DOHH2 (cell line): ENCODE measurements at regions not wholly inside any gene's neighbourhood (a gene's known extent, or its start where the extent isn't known, plus 50 kb on each side); places are given as distances from the start of the nearest gene placed in this dataset.

Source experiments
- H3F3A ChIP-seq: fragments of 200-600 bp; sonication (generic), shearing (Covaris generic); 2 replicates; pipeline ENCODE4 v1.6.0; 2016; ENCODE audit warnings: antibody characterized with exemption, mild to moderate bottlenecking; ENCODE audit not compliant: control insufficient read depth, insufficient read depth
- H3K27ac ChIP-seq: fragments of 200-600 bp; sonication (generic); 2 replicates; pipeline ENCODE4 v1.5.1; 2014; ENCODE audit warnings: low read depth, mild to moderate bottlenecking, low read length, moderate library complexity
- H3K27me3 ChIP-seq: fragments of 200-600 bp; sonication (generic); 2 replicates; pipeline ENCODE4 v1.6.1; 2014; ENCODE audit warnings: mild to moderate bottlenecking, low read length, mixed read lengths; ENCODE audit not compliant: control insufficient read depth
- H3K36me3 ChIP-seq: fragments of 200-600 bp; sonication (generic); 2 replicates; pipeline ENCODE4 v1.6.1; 2014; ENCODE audit warnings: mild to moderate bottlenecking, low read length, moderate library complexity, mixed read lengths; ENCODE audit not compliant: control insufficient read depth
- H3K4me1 ChIP-seq: fragments of 200-600 bp; sonication (generic); 2 replicates; pipeline ENCODE4 v1.6.1; 2014; ENCODE audit warnings: mild to moderate bottlenecking, low read length, mixed read lengths; ENCODE audit not compliant: control insufficient read depth
- H3K4me2 ChIP-seq: fragments of 200-600 bp; sonication (generic); 2 replicates; pipeline ENCODE4 v1.6.0; 2014; ENCODE audit warnings: mild to moderate bottlenecking, low read length, moderate library complexity
- H3K4me3 ChIP-seq: fragments of 200-600 bp; sonication (generic); 2 replicates; pipeline ENCODE4 v1.5.1; 2014; ENCODE audit warnings: mild to moderate bottlenecking, low read length, mixed read lengths
- H3K79me2 ChIP-seq: fragments of 200-600 bp; sonication (generic); 2 replicates; pipeline ENCODE4 v1.6.1; 2014; ENCODE audit warnings: mild to moderate bottlenecking, low read length, mixed read lengths; ENCODE audit not compliant: control insufficient read depth
- H3K9me2 ChIP-seq: fragments of 200-600 bp; sonication (generic); replicated peaks from 2 replicates; pipeline ENCODE4 v1.6.1; 2014; ENCODE audit warnings: mild to moderate bottlenecking, low read length, mixed read lengths; ENCODE audit not compliant: control insufficient read depth
- H3K9me3 ChIP-seq: fragments of 200-600 bp; sonication (generic); 2 replicates; pipeline ENCODE4 v1.6.1; 2014; ENCODE audit warnings: antibody characterized with exemption, low read length, mixed read lengths; ENCODE audit not compliant: control insufficient read depth, insufficient read depth
- H4K20me1 ChIP-seq: fragments of 200-600 bp; sonication (generic); 2 replicates; pipeline ENCODE4 v1.6.0; 2014; ENCODE audit warnings: low read depth, mild to moderate bottlenecking, antibody characterized with exemption, low read length, moderate library complexity; ENCODE audit not compliant: control insufficient read depth, insufficient read depth
- EZH2phosphoT487 ChIP-seq: fragments of 200-600 bp; sonication (generic); IDR thresholded peaks from 2 replicates; pipeline ENCODE4 v1.6.1; 2017; ENCODE audit warnings: borderline replicate concordance, mild to moderate bottlenecking, antibody characterized with exemption, low read length, moderate library complexity, mixed read lengths
- TF ChIP-seq, protein P1 (sequence below): fragments of 200-600 bp; sonication (generic); IDR thresholded peaks from one replicate; pipeline ENCODE4 v1.5.1; 2014; ENCODE audit warnings: antibody characterized with exemption, mild to moderate bottlenecking, low read depth, low read length; ENCODE audit not compliant: poor library complexity, severe bottlenecking

DNA sequence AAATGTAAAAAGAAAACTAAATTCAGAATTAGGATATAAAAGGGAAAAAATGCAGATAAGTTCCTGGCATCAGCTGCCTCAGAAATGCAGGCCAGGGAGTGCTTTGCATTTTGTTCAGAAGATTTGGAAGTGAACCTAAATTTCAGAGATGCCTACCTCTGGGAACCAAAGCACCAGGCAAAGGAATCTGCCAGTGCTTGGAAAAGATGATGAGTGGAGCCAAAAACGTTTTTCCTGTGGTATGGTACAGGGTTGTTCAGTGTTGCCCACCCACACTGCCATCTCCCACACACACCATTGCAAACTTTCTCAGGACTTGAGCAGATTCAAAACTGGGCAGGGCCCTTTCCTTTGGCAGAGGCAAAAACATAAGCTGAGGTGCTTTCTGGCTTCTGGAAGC, 349.5 kb downstream of the TGFB2 start:
- H3K9me3 ChIP-seq, result no peaks in the 10 kb centered on the region
- H3K79me2 ChIP-seq, result no peaks in the 10 kb centered on the region
- TF ChIP-seq EZH2phosphoT487, result no peak
- TF ChIP-seq, protein P1, sequence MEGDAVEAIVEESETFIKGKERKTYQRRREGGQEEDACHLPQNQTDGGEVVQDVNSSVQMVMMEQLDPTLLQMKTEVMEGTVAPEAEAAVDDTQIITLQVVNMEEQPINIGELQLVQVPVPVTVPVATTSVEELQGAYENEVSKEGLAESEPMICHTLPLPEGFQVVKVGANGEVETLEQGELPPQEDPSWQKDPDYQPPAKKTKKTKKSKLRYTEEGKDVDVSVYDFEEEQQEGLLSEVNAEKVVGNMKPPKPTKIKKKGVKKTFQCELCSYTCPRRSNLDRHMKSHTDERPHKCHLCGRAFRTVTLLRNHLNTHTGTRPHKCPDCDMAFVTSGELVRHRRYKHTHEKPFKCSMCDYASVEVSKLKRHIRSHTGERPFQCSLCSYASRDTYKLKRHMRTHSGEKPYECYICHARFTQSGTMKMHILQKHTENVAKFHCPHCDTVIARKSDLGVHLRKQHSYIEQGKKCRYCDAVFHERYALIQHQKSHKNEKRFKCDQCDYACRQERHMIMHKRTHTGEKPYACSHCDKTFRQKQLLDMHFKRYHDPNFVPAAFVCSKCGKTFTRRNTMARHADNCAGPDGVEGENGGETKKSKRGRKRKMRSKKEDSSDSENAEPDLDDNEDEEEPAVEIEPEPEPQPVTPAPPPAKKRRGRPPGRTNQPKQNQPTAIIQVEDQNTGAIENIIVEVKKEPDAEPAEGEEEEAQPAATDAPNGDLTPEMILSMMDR, result no peak
- H3K27ac ChIP-seq, result no peak overlapping the region
- H3K4me2 ChIP-seq, result no peak overlapping the region
- H3F3A ChIP-seq, result no peaks in the 10 kb centered on the region
- H3K36me3 ChIP-seq, result no peaks in the 10 kb centered on the region
- no peaks in the 10 kb centered on the region for H4K20me1 ChIP-seq
- no peaks in the 10 kb centered on the region for H3K4me1 ChIP-seq
- no peaks in the 10 kb centered on the region for H3K9me2 ChIP-seq
- H3K4me3 ChIP-seq, result no peak overlapping the region
- H3K27me3 ChIP-seq, result no peaks in the 10 kb centered on the region

DNA sequence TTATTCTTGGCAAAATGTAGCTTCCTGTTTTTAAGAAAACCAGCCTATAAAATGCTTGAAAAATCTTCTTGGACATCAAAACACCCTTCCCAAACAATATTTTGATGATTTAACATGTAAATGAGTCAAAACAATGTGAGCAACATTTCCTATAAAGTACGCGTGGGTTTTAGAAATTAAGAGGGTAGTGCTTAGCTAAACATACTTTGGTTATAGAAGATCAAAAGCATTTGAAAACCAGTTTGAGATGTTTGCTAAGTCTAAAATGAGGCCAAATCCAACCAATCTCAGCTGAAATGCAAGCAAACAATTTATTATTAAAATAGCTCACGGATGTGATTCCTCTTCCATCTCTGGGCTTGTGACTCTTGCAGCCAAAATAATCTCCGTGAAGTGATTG, 350.4 kb downstream of the TGFB2 start:
- Histone ChIP-seq H3K9me2 (no peaks in the 10 kb centered on the region), H3F3A (no peaks in the 10 kb centered on the region), H3K79me2 (no peaks in the 10 kb centered on the region), H3K27me3 (no peaks in the 10 kb centered on the region), H3K4me1 (no peaks in the 10 kb centered on the region), H3K27ac (no peak overlapping the region), H3K4me3 (no peak overlapping the region), H4K20me1 (no peaks in the 10 kb centered on the region), H3K4me2 (no peak overlapping the region), H3K9me3 (no peaks in the 10 kb centered on the region), H3K36me3 (no peaks in the 10 kb centered on the region)
- TF ChIP-seq, protein P1, result no peak
- no peak for TF ChIP-seq EZH2phosphoT487

DNA sequence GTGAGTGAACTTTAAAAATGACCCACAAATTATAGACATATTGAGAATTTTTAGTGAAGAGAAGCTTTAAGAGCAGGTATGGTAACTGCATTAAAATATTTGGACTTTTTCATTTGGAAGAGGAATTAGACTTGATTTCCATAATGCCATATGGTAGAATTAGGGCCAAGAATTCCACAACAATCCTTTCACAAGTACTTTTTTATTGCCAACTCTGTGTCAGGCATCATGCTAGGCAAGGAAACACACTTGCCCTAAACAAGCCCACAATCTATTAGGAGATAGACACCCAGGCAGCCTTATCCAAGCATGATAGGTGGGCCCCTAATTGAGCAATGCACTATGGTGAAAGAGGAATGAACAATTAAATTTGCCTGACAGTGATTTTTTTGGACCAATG, 353.0 kb downstream of the TGFB2 start:
- Histone ChIP-seq H3K79me2 (no peaks in the 10 kb centered on the region), H3K27ac (no peak overlapping the region), H3K4me1 (no peaks in the 10 kb centered on the region), H3K27me3 (no peaks in the 10 kb centered on the region), H3F3A (no peaks in the 10 kb centered on the region), H4K20me1 (no peaks in the 10 kb centered on the region), H3K36me3 (no peaks in the 10 kb centered on the region), H3K9me3 (no peaks in the 10 kb centered on the region), H3K9me2 (no peaks in the 10 kb centered on the region), H3K4me3 (no peak overlapping the region), H3K4me2 (no peak overlapping the region)
- no peak for TF ChIP-seq EZH2phosphoT487
- TF ChIP-seq, protein P1, result no peak

DNA sequence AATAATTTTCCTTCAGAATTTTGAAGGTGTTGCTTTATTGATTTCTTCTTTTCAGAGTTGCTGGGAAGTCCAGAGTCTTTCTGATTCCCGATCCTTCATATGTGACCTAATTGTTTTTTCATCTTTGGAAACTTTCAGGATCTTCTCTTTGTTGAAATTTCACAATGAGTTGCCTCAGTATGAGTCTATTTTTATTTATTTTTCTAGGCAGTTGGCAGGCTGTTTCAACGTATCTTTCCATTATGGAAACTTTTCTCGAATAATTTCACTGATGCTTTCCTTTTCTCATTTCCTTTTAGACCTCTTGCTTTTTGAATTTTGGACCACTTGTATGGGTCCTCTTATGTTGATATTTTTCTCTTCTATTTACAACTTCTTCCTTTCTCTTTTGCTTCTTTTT, 354.3 kb downstream of the TGFB2 start:
- H3F3A ChIP-seq, result no peaks in the 10 kb centered on the region
- H4K20me1 ChIP-seq, result no peaks in the 10 kb centered on the region
- H3K9me2 ChIP-seq, result no peaks in the 10 kb centered on the region
- H3K4me3 ChIP-seq, result no peak overlapping the region
- H3K27ac ChIP-seq, result no peak overlapping the region
- no peaks in the 10 kb centered on the region for H3K9me3 ChIP-seq
- TF ChIP-seq, protein P1, result no peak
- TF ChIP-seq EZH2phosphoT487, result no peak
- no peaks in the 10 kb centered on the region for H3K27me3 ChIP-seq
- H3K36me3 ChIP-seq, result no peaks in the 10 kb centered on the region
- H3K4me1 ChIP-seq, result no peaks in the 10 kb centered on the region
- no peak overlapping the region for H3K4me2 ChIP-seq
- no peaks in the 10 kb centered on the region for H3K79me2 ChIP-seq
